ENCODE measurements at regions not wholly inside any gene's neighbourhood (a gene's known extent, or its start where the extent isn't known, plus 50 kb on each side); places are given as distances from the start of the nearest gene placed in this dataset.

DNA sequence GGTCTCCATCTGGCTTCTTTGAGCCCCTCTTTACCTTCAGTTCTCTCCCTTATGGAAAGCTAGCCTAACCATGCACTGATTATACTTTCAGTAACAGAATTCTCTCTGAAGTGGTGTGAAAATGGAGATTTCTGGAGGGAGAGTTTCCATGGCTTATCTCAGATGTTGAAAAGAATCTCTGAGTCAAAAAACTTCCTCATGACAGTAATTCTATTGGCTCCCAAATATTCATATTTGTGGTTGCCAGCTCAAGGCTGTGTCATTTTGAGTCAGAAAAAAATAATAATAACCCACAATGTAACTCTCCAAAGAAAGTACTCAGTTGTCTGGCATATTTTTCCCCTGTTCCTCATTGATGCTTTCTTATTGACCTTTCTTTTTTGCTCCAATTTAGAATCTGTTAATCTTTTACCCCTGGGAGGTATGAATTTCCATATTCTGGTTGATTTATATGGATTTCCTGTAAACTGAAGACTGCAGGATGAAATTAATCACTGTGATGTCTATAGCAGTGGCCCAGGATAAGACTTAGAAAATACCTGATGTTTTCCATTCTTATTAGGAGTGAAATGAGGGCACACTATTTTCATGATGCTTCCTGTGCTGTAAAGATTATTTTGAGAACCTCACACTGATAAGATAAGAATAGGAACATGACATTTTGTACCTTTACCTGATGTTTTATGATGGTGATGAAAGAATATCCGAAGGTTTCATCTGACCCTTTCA lies 149.5 kb upstream of the EPHA3 start:
- TF ChIP-seq, protein P1, sequence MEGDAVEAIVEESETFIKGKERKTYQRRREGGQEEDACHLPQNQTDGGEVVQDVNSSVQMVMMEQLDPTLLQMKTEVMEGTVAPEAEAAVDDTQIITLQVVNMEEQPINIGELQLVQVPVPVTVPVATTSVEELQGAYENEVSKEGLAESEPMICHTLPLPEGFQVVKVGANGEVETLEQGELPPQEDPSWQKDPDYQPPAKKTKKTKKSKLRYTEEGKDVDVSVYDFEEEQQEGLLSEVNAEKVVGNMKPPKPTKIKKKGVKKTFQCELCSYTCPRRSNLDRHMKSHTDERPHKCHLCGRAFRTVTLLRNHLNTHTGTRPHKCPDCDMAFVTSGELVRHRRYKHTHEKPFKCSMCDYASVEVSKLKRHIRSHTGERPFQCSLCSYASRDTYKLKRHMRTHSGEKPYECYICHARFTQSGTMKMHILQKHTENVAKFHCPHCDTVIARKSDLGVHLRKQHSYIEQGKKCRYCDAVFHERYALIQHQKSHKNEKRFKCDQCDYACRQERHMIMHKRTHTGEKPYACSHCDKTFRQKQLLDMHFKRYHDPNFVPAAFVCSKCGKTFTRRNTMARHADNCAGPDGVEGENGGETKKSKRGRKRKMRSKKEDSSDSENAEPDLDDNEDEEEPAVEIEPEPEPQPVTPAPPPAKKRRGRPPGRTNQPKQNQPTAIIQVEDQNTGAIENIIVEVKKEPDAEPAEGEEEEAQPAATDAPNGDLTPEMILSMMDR (IDR thresholded peaks at IDR 0.05; ENCODE audit: borderline replicate concordance) = no peak
- Histone ChIP-seq H3K4me3 (no peak overlapping the region), H3K9me3 (replicated peaks) (no peaks in the 10 kb centered on the region), H3K27me3 (ENCODE audit: low read depth) (no peaks in the 10 kb centered on the region), H3K36me3 (no peaks in the 10 kb centered on the region), H3K4me1 (peaks cover 22% of the 10 kb centered on the region), H3K27ac (replicated peaks) (no peak overlapping the region)
- DNase-seq = no peak
- intact Hi-C loops (cut with micrococcal nuclease) = no loop called here

DNA sequence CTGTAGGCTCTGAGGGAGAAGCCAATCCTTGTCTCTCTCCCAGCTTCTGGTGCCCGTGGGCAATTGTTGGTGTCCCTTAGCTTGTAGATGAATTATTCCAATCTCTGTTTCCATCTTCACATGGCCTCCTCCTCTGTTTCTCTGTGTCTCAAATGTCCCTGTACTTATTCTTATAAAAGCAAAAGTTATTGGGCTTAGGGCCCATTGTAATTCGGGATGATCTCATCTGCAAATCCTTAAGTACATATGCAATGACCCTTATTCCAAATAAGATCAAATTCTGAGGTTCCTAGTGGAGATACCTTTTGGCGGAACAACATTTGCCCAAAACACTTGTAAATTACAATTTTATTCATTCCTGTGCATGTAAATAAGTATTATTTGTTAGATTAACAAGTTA lies 147.4 kb upstream of the EPHA3 start:
- Histone ChIP-seq H3K9me3 (replicated peaks) (no peaks in the 10 kb centered on the region), H3K27ac (replicated peaks) (no peak overlapping the region), H3K4me1 (peaks cover 27% of the 10 kb centered on the region), H3K27me3 (ENCODE audit: low read depth) (no peaks in the 10 kb centered on the region), H3K4me3 (no peak overlapping the region), H3K36me3 (no peaks in the 10 kb centered on the region)
- TF ChIP-seq, protein P1 (IDR thresholded peaks at IDR 0.05; ENCODE audit: borderline replicate concordance) = no peak
- intact Hi-C loops (cut with micrococcal nuclease) = no loop called here
- DNase-seq = no peak

DNA sequence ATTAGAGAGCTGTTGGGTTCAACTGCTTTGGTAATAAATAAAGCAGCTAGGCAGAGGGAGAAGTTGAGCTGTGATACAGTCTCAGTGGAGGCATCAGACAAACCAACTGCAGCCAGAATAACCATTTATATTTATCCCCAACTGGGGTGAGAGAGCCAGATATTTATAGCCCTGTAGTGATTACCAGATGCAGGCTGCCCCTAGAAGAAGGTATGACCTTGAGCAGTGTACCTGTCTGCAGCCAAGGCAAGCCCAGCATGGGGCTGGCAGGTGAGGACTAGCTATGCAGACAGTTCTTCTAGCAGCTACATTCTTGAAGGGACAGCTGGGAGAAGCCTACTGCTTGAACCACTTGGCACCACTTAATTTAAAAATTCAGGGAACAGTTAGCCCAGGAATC lies 144.4 kb upstream of the EPHA3 start:
- H3K9me3 ChIP-seq (replicated peaks) = no peaks in the 10 kb centered on the region
- DNase-seq = no peak
- intact Hi-C loops (cut with micrococcal nuclease) = no loop called here
- peak overlapping the region; percentile 41 for H3K27ac ChIP-seq (replicated peaks)
- TF ChIP-seq, protein P1 (IDR thresholded peaks at IDR 0.05; ENCODE audit: borderline replicate concordance) = no peak
- no peaks in the 10 kb centered on the region for H3K27me3 ChIP-seq (ENCODE audit: low read depth)
- no peak overlapping the region for H3K4me3 ChIP-seq
- peaks cover 16% of the 10 kb centered on the region for H3K4me1 ChIP-seq
- no peaks in the 10 kb centered on the region for H3K36me3 ChIP-seq

DNA sequence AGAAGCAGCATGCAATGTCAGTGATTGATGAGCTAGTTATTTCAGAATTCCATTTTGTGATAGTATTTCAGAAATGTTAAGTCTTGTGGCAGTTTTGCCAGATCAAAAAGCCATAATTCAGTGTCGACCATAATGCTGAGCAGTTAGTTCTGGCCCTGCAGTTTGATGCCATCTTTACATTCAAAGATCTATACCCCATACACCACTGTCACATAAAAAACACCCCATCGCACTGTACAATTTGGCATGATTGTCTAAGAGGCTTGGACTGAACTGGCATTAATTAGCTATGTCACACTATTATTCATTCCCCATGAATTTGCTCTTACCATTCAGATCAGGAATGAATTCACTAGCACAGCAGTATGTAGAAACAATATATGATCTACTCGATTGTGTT lies 127.7 kb upstream of the EPHA3 start:
- H3K36me3 ChIP-seq = no peaks in the 10 kb centered on the region
- H3K4me1 ChIP-seq = peaks cover 10% of the 10 kb centered on the region
- no peaks in the 10 kb centered on the region for H3K27me3 ChIP-seq (ENCODE audit: low read depth)
- no peak overlapping the region for H3K27ac ChIP-seq (replicated peaks)
- intact Hi-C loops (cut with micrococcal nuclease) = no loop called here
- H3K9me3 ChIP-seq (replicated peaks) = peaks cover 11% of the 10 kb centered on the region
- TF ChIP-seq, protein P1 (IDR thresholded peaks at IDR 0.05; ENCODE audit: borderline replicate concordance) = no peak
- DNase-seq = no peak
- no peak overlapping the region for H3K4me3 ChIP-seq

DNA sequence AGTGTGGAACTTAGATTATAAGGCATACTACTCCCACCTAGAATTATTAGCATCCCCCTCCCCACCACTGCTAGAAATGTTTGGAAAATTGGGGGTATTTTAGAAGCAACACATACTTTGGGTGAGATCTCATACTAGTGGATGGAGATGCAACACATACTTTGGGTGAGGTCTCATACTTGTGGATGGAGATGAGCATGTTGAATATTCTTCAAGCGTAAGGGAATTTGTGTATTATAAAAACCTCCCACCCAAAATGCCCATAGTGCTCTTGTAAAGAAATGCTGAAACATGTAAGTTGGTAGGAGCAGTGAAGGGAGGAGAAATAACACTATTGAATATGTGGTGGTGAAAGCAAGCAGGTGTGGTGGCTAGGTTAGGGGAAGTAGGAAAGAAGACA lies 124.0 kb upstream of the EPHA3 start:
- H3K4me1 ChIP-seq = peaks cover 12% of the 10 kb centered on the region

More for the DNA sequence above, 124.0 kb upstream of the EPHA3 start:
- no peaks in the 10 kb centered on the region for H3K9me3 ChIP-seq (replicated peaks)
- intact Hi-C loops (cut with micrococcal nuclease) = no loop called here
- H3K36me3 ChIP-seq = no peaks in the 10 kb centered on the region
- H3K27ac ChIP-seq (replicated peaks) = no peak overlapping the region
- H3K4me3 ChIP-seq = no peak overlapping the region
- no peak for DNase-seq
- H3K27me3 ChIP-seq (ENCODE audit: low read depth) = no peaks in the 10 kb centered on the region
- TF ChIP-seq, protein P1 (IDR thresholded peaks at IDR 0.05; ENCODE audit: borderline replicate concordance) = no peak
